ENCODE measurements at regions not wholly inside any gene's neighbourhood (a gene's known extent, or its start where the extent isn't known, plus 50 kb on each side); places are given as distances from the start of the nearest gene placed in this dataset.

GRCh38 chr18:46335534-46336101 lies 231.4 kb downstream of the HAUS1 start:
- Histone ChIP-seq H3K27me3 (no peaks in the 10 kb centered on the region), H3K36me3 (no peaks in the 10 kb centered on the region), H3K4me3 (peak overlapping the region; percentile 53 to 63 (median 58)), H3K4me1 (peaks cover 0 to 4% of the 10 kb centered on the region in 2 donors), H3K27ac (no peak overlapping the region), H3K9me3 (no peaks in the 10 kb centered on the region)
- DNase-seq (no peak), ATAC-seq (no peak)
- no peak for TF ChIP-seq POLR2A (IDR thresholded peaks at IDR 0.05)
- in situ Hi-C loops (cut with MboI; ENCODE audit: low sequenced_read_pairs in 4 of 4), result no loop called here
- intact Hi-C loops (cut with DNase I; ENCODE audit: low total_unique reads), result loop anchor here (5.0 kb wide), 2 partner anchors 53 to 163 kb away; a partner anchor contains a TSS

GRCh38 chr18:46336278-46337111 lies 232.3 kb downstream of the HAUS1 start:
- DNase-seq (no peak), ATAC-seq (no peak)
- in situ Hi-C loops (cut with MboI; ENCODE audit: low sequenced_read_pairs in 4 of 4) (no loop called here), intact Hi-C loops (cut with DNase I; ENCODE audit: low total_unique reads) (loop anchor here (5.0 kb wide), 2 partner anchors 54 to 164 kb away; a partner anchor contains a TSS)
- Histone ChIP-seq H3K36me3 (no peaks in the 10 kb centered on the region), H3K9me3 (no peaks in the 10 kb centered on the region), H3K4me3 (no peak overlapping the region), H3K27ac (no peak overlapping the region), H3K27me3 (no peaks in the 10 kb centered on the region), H3K4me1 (peaks cover 0 to 4% of the 10 kb centered on the region in 2 donors)
- TF ChIP-seq CTCF (IDR thresholded peaks at IDR 0.05 in 4 of 5, conservative IDR thresholded peaks at IDR 0.05 in 1 of 5) (no peak), POLR2A (IDR thresholded peaks at IDR 0.05) (no peak)

DNA sequence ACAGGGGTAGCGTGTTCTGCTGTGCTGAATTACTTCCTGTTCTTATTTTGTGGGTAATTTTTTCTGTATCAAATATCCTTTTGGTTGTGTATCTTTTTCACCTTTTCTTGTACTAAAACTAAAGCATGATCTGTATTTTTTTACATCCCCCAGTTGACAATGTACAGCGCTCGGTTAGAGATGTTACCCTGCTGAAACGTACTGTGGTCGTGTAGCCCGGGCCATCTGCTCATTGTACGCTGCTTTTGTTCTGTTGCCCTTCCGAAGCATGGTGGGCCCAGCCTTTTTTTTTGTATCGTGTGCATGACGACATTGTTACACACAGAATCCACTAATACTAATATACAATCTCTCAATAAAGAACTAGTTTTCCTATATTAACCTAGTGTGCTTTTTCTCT lies 233.1 kb downstream of the HAUS1 start:
- DNase-seq (no peak), ATAC-seq (no peak)
- no peaks in the 10 kb centered on the region for H3K27me3 ChIP-seq
- intact Hi-C loops (cut with DNase I; ENCODE audit: low total_unique reads) (loop anchor here (5.0 kb wide), 2 partner anchors 55 to 165 kb away; a partner anchor contains a TSS), in situ Hi-C loops (cut with MboI; ENCODE audit: low sequenced_read_pairs in 4 of 4) (no loop called here)
- no peak for TF ChIP-seq POLR2A (IDR thresholded peaks at IDR 0.05)
- TF ChIP-seq CTCF (IDR thresholded peaks at IDR 0.05 in 4 of 5, conservative IDR thresholded peaks at IDR 0.05 in 1 of 5), result no peak
- no peaks in the 10 kb centered on the region for H3K9me3 ChIP-seq
- H3K27ac ChIP-seq, result no peak overlapping the region
- peaks cover 0 to 4% of the 10 kb centered on the region in 2 donors for H3K4me1 ChIP-seq
- H3K4me3 ChIP-seq, result no peak overlapping the region
- no peaks in the 10 kb centered on the region for H3K36me3 ChIP-seq

DNA sequence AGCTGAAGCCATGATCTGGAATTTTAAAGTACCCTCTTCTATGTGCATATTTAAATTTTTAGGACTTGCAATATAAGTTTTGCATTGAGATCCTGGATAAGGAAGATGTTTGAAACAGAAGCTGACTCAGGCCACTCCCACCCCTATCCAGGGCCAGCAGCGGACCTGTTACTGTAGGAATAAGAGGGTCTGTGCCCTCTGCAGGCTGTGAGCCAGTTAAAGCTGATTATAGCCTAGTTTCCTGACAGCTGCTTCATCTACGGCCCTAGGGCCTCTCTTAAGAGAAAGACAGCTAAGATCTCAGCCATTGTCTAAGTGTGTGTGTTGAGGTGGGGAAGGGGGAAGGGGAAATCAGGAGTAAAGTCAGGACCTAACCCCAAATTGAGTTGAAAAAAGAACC lies 234.0 kb downstream of the HAUS1 start:
- no peak overlapping the region for H3K27ac ChIP-seq
- H3K27me3 ChIP-seq, result no peaks in the 10 kb centered on the region
- peaks cover 0 to 4% of the 10 kb centered on the region in 2 donors for H3K4me1 ChIP-seq
- intact Hi-C loops (cut with DNase I; ENCODE audit: low total_unique reads), result loop anchor here (5.0 kb wide), 2 partner anchors 56 to 166 kb away; a partner anchor contains a TSS
- TF ChIP-seq POLR2A (IDR thresholded peaks at IDR 0.05) (no peak), CTCF (IDR thresholded peaks at IDR 0.05 in 4 of 5, conservative IDR thresholded peaks at IDR 0.05 in 1 of 5) (no peak)
- no peaks in the 10 kb centered on the region for H3K9me3 ChIP-seq
- H3K36me3 ChIP-seq, result no peaks in the 10 kb centered on the region
- H3K4me3 ChIP-seq, result no peak overlapping the region
- in situ Hi-C loops (cut with MboI; ENCODE audit: low sequenced_read_pairs in 4 of 4), result no loop called here
- ATAC-seq (no peak), DNase-seq (no peak)

DNA sequence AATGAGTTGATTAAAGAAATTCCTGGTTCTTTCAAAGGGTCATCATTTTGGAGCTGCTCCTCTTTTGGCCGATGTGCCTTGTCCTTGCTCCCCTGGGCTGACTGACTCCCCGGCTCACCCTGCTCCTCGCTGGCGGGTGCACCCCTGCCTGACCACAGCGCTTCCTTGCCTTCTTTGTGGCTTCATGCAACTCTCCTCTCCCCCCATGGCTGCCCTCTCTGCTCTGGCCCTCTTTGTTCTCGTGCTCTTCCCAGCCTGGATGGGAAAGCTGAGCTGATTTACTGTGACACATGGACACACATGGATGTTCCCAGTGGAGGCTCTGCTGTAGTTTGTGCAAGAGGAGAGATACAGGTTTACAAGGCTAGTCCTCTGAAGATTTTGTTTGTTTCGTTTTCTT lies 234.6 kb downstream of the HAUS1 start:
- in situ Hi-C loops (cut with MboI; ENCODE audit: low sequenced_read_pairs in 4 of 4), result no loop called here
- no peak for DNase-seq
- no peaks in the 10 kb centered on the region for H3K36me3 ChIP-seq
- peaks cover 4 to 9% of the 10 kb centered on the region in 2 donors for H3K4me1 ChIP-seq
- H3K4me3 ChIP-seq, result no peak overlapping the region
- no peak overlapping the region for H3K27ac ChIP-seq
- no peaks in the 10 kb centered on the region for H3K9me3 ChIP-seq
- intact Hi-C loops (cut with DNase I; ENCODE audit: low total_unique reads), result loop anchor here (5.0 kb wide), 2 partner anchors 56 to 166 kb away; a partner anchor contains a TSS
- no peak for TF ChIP-seq POLR2A (IDR thresholded peaks at IDR 0.05)
- no peak for TF ChIP-seq CTCF (IDR thresholded peaks at IDR 0.05 in 4 of 5, conservative IDR thresholded peaks at IDR 0.05 in 1 of 5)
- ATAC-seq, result no peak
- H3K27me3 ChIP-seq, result no peaks in the 10 kb centered on the region
